K562 (cell line): ENCODE measurements at regions not wholly inside any gene's neighbourhood (a gene's known extent, or its start where the extent isn't known, plus 50 kb on each side); places are given as distances from the start of the nearest gene placed in this dataset.

ENCODE experiments used
- CREM ChIP-seq: IDR thresholded peaks from 2 replicates; pipeline ENCODE4 v1.6.1; 2014; ENCODE audit warnings: antibody characterized with exemption, low read depth
- EHMT2 ChIP-seq: fragments of 450-650 bp; IDR thresholded peaks from 2 replicates; pipeline ENCODE4 v1.6.1; 2018; ENCODE audit warnings: antibody characterized with exemption
- ETS1 ChIP-seq: conservative IDR thresholded peaks from 2 replicates; pipeline ENCODE4 v1.6.1; 2011; ENCODE audit warnings: low read depth, mild to moderate bottlenecking, low read length; ENCODE audit not compliant: control insufficient read depth
- HDAC1 ChIP-seq, 2 experiments: fragments of 450-650 bp; IDR thresholded peaks; 2 replicates each; pipeline ENCODE4 v1.6.1; 2016 to 2017; ENCODE audit warnings: inconsistent platforms in 1 of 2, mild to moderate bottlenecking in 1 of 2, moderate library complexity in 1 of 2
- MAFK ChIP-seq: IDR thresholded peaks from 2 replicates; pipeline ENCODE4 v1.6.1; 2011; ENCODE audit warnings: low read length, improper control_type of control experiment
- MTA1 ChIP-seq: fragments of 450-650 bp; IDR thresholded peaks from 2 replicates; pipeline ENCODE4 v1.6.1; 2017; ENCODE audit warnings: borderline replicate concordance
- NELFE ChIP-seq: IDR thresholded peaks from 2 replicates; pipeline ENCODE4 v1.6.1; 2011; ENCODE audit warnings: mild to moderate bottlenecking; ENCODE audit not compliant: insufficient read depth, insufficient read length
- NR3C1 ChIP-seq: sonication (generic); formaldehyde crosslinking; IDR thresholded peaks from 2 replicates; pipeline ENCODE4 v1.8.1; 2022; ENCODE audit warnings: missing genetic modification reagents
- PBX2 ChIP-seq, 2 experiments: IDR thresholded peaks in 1 of 2; conservative IDR thresholded peaks in 1 of 2; 2 replicates each; pipeline ENCODE4 v1.6.1; 2016; ENCODE audit warnings: low read depth in 2 of 2, mild to moderate bottlenecking in 1 of 2, missing compliant biosample characterization in 1 of 2, missing genetic modification characterization in 1 of 2, moderate library complexity in 1 of 2
- RNF2 ChIP-seq: sonication (generic); IDR thresholded peaks from 2 replicates; pipeline ENCODE4 v1.6.1; 2016
- TAF7 ChIP-seq: fragments of 450-650 bp; IDR thresholded peaks from 2 replicates; pipeline ENCODE4 v1.6.1; 2016; ENCODE audit warnings: missing genetic modification characterization, missing compliant biosample characterization
- ZNF407 ChIP-seq: fragments of 450-650 bp; IDR thresholded peaks from 2 replicates; pipeline ENCODE4 v1.6.1; 2016; ENCODE audit warnings: low read depth
- ZNF445 ChIP-seq: fragments of 250-450 bp; sonication (Bioruptor Pico); IDR thresholded peaks from 2 replicates; pipeline ENCODE4 v1.4.0; 2020; ENCODE audit warnings: low read depth, mild to moderate bottlenecking, moderate library complexity

- no peak for TF ChIP-seq PBX2 (CRISPR knock-in tag; IDR thresholded peaks at IDR 0.05; ENCODE audit: low read depth)
- TF ChIP-seq PBX2 (tag; conservative IDR thresholded peaks at IDR 0.05; ENCODE audit: low read depth): peak; percentile 88
- peak; percentile 37; the same call in 1 of the 2 replicates for TF ChIP-seq EHMT2
- TF ChIP-seq MAFK: peak; percentile 14; the same call in 1 of the 2 replicates
- no peak for TF ChIP-seq NELFE
- TF ChIP-seq CREM: peak; percentile 74
- no peak for TF ChIP-seq ZNF445
- TF ChIP-seq ZNF407: no peak
- TF ChIP-seq TAF7: peak; percentile 36; the same call in 1 of the 2 replicates
- no peak for TF ChIP-seq ETS1
- TF ChIP-seq NR3C1 (CRISPR knock-in tag): no peak
- TF ChIP-seq RNF2: peak; percentile 98
- TF ChIP-seq HDAC1 (IDR thresholded peaks at IDR 0.05): peak in 1 of 2 experiments; percentile 29; a peak in 1 of 4 replicates
- peak; percentile 78 for TF ChIP-seq MTA1
These were observed 335.3 kb downstream of the CD83 start (continued) for GRCh38 chr6:14452567-14453527.
